ENCODE measurements at regions not wholly inside any gene's neighbourhood (a gene's known extent, or its start where the extent isn't known, plus 50 kb on each side); places are given as distances from the start of the nearest gene placed in this dataset.
"Not testable (repeated sequence)": the region's sequence is repeated elsewhere in the genome, so short reads cannot be mapped to it uniquely, and the experiment has no call there.

GRCh38 chr5:91271999-91272398 lies 111.1 kb downstream of the ARRDC3 start:
- TF ChIP-seq ZNF274 (IDR thresholded peaks at IDR 0.05; ENCODE audit: low read depth, low read length), result no peak
- H3K4me3 ChIP-seq (ENCODE audit: low read length), result no peak overlapping the region

- no peak overlapping the region for H3K4me3 ChIP-seq (ENCODE audit: low read length)
- TF ChIP-seq ZNF274 (IDR thresholded peaks at IDR 0.05; ENCODE audit: low read depth, low read length), result no peak
Measured at GRCh38 chr5:91269198-91269597, 113.9 kb downstream of the ARRDC3 start.

GRCh38 chr5:91266184-91266705 lies 116.9 kb downstream of the ARRDC3 start:
- TF ChIP-seq ZNF274 (IDR thresholded peaks at IDR 0.05; ENCODE audit: low read depth, low read length), result no peak
- H3K4me3 ChIP-seq (ENCODE audit: low read length), result no peak overlapping the region

- H3K4me3 ChIP-seq (ENCODE audit: low read length), result no peak overlapping the region
- TF ChIP-seq ZNF274 (IDR thresholded peaks at IDR 0.05; ENCODE audit: low read depth, low read length), result no peak
Measured at GRCh38 chr5:91264311-91265051, 118.6 kb downstream of the ARRDC3 start.

GRCh38 chr5:91263898-91264297 lies 119.2 kb downstream of the ARRDC3 start:
- no peak overlapping the region for H3K4me3 ChIP-seq (ENCODE audit: low read length)
- no peak for TF ChIP-seq ZNF274 (IDR thresholded peaks at IDR 0.05; ENCODE audit: low read depth, low read length)

- no peak for TF ChIP-seq ZNF274 (IDR thresholded peaks at IDR 0.05; ENCODE audit: low read depth, low read length)
- no peak overlapping the region for H3K4me3 ChIP-seq (ENCODE audit: low read length)
Measured at GRCh38 chr5:91257301-91257700, 125.8 kb downstream of the ARRDC3 start.

- TF ChIP-seq ZNF274 (IDR thresholded peaks at IDR 0.05; ENCODE audit: low read depth, low read length), result no peak
- H3K4me3 ChIP-seq (ENCODE audit: low read length), result no peak overlapping the region
Measured at GRCh38 chr5:91256142-91256524, 127.0 kb downstream of the ARRDC3 start.

- TF ChIP-seq ZNF274 (IDR thresholded peaks at IDR 0.05; ENCODE audit: low read depth, low read length), result no peak
- H3K4me3 ChIP-seq (ENCODE audit: low read length), result no peak overlapping the region
Measured at GRCh38 chr5:91255396-91256141, 127.5 kb downstream of the ARRDC3 start.

- TF ChIP-seq ZNF274 (IDR thresholded peaks at IDR 0.05; ENCODE audit: low read depth, low read length), result no peak
- no peak overlapping the region for H3K4me3 ChIP-seq (ENCODE audit: low read length)
Measured at GRCh38 chr5:91252916-91253315, 130.2 kb downstream of the ARRDC3 start.

- no peak for TF ChIP-seq ZNF274 (IDR thresholded peaks at IDR 0.05; ENCODE audit: low read depth, low read length)
- no peak overlapping the region for H3K4me3 ChIP-seq (ENCODE audit: low read length)
Measured at GRCh38 chr5:91245871-91246270, 137.2 kb downstream of the ARRDC3 start.

- H3K4me3 ChIP-seq (ENCODE audit: low read length), result no peak overlapping the region
- TF ChIP-seq ZNF274 (IDR thresholded peaks at IDR 0.05; ENCODE audit: low read depth, low read length), result no peak
Measured at GRCh38 chr5:91245074-91245452, 138.1 kb downstream of the ARRDC3 start.

- no peak for TF ChIP-seq ZNF274 (IDR thresholded peaks at IDR 0.05; ENCODE audit: low read depth, low read length)
- no peak overlapping the region for H3K4me3 ChIP-seq (ENCODE audit: low read length)
Measured at GRCh38 chr5:91244380-91245073, 138.6 kb downstream of the ARRDC3 start.

GRCh38 chr5:91243852-91244251 lies 139.3 kb downstream of the ARRDC3 start:
- H3K4me3 ChIP-seq (ENCODE audit: low read length), result no peak overlapping the region
- TF ChIP-seq ZNF274 (IDR thresholded peaks at IDR 0.05; ENCODE audit: low read depth, low read length), result no peak

GRCh38 chr5:91243286-91243685 lies 139.8 kb downstream of the ARRDC3 start:
- TF ChIP-seq ZNF274 (IDR thresholded peaks at IDR 0.05; ENCODE audit: low read depth, low read length), result no peak
- no peak overlapping the region for H3K4me3 ChIP-seq (ENCODE audit: low read length)

- H3K4me3 ChIP-seq (ENCODE audit: low read length), result not testable (repeated sequence)
Measured at GRCh38 chr5:91241460-91241859, 141.7 kb downstream of the ARRDC3 start.
